Adipocyte (in vitro differentiated cells): ENCODE measurements at regions not wholly inside any gene's neighbourhood (a gene's known extent, or its start where the extent isn't known, plus 50 kb on each side); places are given as distances from the start of the nearest gene placed in this dataset.

Experiments used
- DNase-seq: peaks from one replicate; pipeline ENCODE4 v3.0.0-alpha.2; 2015; ENCODE audit warnings: low read depth
- H3K27me3 ChIP-seq: replicated peaks from 2 replicates; pipeline ENCODE4 v1.7.0; 2013; ENCODE audit warnings: mild to moderate bottlenecking, low read length, moderate library complexity; ENCODE audit not compliant: control insufficient read depth, insufficient read depth
- H3K36me3 ChIP-seq: 2 replicates; pipeline ENCODE4 v1.7.0; 2013; ENCODE audit warnings: low read length, mild to moderate bottlenecking, moderate library complexity; ENCODE audit not compliant: control insufficient read depth, insufficient read depth, severe bottlenecking
- H3K4me1 ChIP-seq: 2 replicates; pipeline ENCODE4 v1.7.0; 2013; ENCODE audit warnings: mild to moderate bottlenecking, low read length, moderate library complexity; ENCODE audit not compliant: control insufficient read depth, insufficient read depth
- H3K4me3 ChIP-seq: 2 replicates; pipeline ENCODE4 v1.7.0; 2013; ENCODE audit warnings: mild to moderate bottlenecking, low read length, moderate library complexity
- H3K9ac ChIP-seq: 2 replicates; pipeline ENCODE4 v1.7.0; 2013; ENCODE audit warnings: mild to moderate bottlenecking, low read length, moderate library complexity
- H3K9me3 ChIP-seq: 2 replicates; pipeline ENCODE4 v1.7.0; 2013; ENCODE audit warnings: mild to moderate bottlenecking, low read length, moderate library complexity; ENCODE audit not compliant: control insufficient read depth

GRCh38 chr22:27514601-27515523 is 286.7 kb downstream of the MN1 start:
- no peak overlapping the region for H3K4me3 ChIP-seq
- no peaks in the 10 kb centered on the region for H3K27me3 ChIP-seq
- H3K4me1 ChIP-seq = peaks cover 31% of the 10 kb centered on the region
- H3K9ac ChIP-seq = no peak overlapping the region
- DNase-seq = no peak
- no peaks in the 10 kb centered on the region for H3K9me3 ChIP-seq
- no peaks in the 10 kb centered on the region for H3K36me3 ChIP-seq

DNA sequence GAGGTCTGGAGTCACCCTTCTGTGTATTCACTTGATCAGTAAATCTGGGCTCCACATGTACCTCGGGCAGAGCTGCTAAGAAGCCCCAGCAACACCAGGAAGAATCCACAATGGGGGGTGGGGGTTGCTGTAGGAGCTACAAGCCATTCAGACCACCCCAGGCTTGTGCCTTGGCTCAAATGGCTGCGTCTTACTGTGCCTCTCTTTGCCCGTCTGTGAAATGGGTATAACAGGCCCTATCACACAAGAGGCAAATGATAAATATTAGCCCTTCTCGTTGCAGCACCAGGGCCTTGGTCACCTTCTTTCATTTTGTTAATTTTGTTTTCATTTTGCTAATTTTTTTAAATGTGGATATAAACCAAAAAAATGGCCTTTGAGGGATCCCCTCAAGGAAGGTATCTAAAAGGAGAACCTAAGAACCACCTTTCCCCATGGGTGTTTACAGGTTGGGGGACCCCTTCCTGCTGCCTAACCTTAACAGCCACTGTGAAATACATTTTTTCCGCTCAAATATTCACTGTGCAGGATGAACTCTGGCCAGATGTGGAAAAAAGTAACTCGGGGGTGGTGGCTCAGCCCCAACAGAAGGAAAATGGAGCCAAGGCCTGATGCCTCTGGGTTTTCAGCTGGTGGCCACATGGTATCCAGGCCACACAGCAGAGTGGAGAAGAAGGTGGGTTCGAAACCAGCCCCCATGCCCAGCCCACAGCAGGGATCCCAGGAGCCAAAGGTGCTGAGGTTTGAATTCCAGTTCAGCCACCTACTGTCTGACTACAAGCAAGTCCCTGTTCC is 284.0 kb downstream of the MN1 start:
- no peak overlapping the region for H3K9ac ChIP-seq
- H3K9me3 ChIP-seq = no peaks in the 10 kb centered on the region
- peaks cover 22% of the 10 kb centered on the region for H3K4me1 ChIP-seq
- no peaks in the 10 kb centered on the region for H3K36me3 ChIP-seq
- no peaks in the 10 kb centered on the region for H3K27me3 ChIP-seq
- H3K4me3 ChIP-seq = no peak overlapping the region
- no peak for DNase-seq

DNA sequence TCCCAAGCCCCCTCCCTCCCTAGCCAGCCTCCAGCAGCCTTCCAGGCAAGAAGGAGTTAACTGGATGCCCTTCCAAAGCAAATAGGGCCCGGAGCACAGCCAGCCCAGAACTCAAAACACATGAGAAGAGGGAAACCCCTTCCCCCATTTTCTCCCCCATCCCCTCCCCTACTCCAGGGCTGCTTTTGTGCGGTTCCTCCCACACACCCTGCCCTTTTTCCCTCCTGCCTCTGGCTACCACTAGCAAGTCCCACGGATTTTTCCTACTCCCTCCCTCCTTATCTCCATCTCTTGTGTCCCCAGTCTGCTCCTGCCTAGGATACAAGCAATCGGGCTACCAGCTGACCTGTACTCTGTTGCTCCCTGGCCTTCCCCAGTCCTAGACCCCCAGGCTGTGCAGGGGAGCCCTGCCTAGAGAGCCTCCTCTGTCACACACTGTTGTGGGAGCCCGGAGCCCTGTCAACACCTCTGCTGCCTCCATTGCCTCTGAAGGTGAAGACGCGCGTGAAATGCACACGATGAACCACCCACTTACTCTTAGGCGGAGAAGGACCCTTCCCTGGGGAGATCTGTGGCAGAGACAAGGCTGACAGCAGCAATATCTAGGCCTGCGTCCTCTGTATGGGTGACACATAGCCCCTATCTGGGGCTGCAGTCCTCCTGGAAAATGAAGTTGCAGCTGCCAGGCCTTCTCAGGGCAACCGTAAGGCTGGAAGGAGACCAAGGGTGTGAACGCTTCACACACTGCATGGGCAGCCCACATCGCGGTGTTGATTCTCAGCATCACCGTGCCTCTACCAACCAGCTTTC is 282.8 kb downstream of the MN1 start:
- no peak overlapping the region for H3K9ac ChIP-seq
- no peaks in the 10 kb centered on the region for H3K27me3 ChIP-seq
- H3K4me3 ChIP-seq = no peak overlapping the region
- no peaks in the 10 kb centered on the region for H3K9me3 ChIP-seq
- no peaks in the 10 kb centered on the region for H3K36me3 ChIP-seq
- peaks cover 18% of the 10 kb centered on the region for H3K4me1 ChIP-seq
- no peak for DNase-seq

- Histone ChIP-seq H3K36me3 (no peaks in the 10 kb centered on the region), H3K9me3 (no peaks in the 10 kb centered on the region), H3K27me3 (peaks cover 14% of the 10 kb centered on the region), H3K4me3 (no peak overlapping the region), H3K9ac (no peak overlapping the region), H3K4me1 (no peaks in the 10 kb centered on the region)
- no peak for DNase-seq
Measured at GRCh38 chr22:27523711-27524110, 277.8 kb downstream of the MN1 start.

DNA sequence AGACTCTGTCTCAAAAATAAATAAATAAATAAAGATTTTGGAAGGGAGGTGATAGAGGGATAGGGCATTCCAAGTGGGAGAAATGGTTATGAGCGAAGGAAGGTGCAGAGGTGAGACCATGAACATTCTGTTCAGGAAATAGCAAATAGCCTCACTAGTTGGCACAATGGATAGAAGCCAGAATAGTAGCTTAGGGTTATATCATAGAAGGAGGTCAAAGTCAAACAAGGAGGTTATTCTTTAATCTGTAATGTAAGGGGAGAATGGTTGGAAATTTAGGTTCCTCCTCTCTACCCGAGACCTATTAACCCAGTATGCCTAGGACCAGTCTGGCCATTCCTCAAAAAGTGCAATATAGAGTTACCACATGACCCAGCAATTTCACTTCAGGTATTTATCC is 275.8 kb downstream of the MN1 start:
- no peak overlapping the region for H3K4me3 ChIP-seq
- no peak for DNase-seq
- H3K36me3 ChIP-seq = no peaks in the 10 kb centered on the region
- peaks cover 14% of the 10 kb centered on the region for H3K27me3 ChIP-seq
- no peaks in the 10 kb centered on the region for H3K4me1 ChIP-seq
- H3K9me3 ChIP-seq = peaks cover 5% of the 10 kb centered on the region
- H3K9ac ChIP-seq = no peak overlapping the region

- DNase-seq = no peak
- Histone ChIP-seq H3K36me3 (no peaks in the 10 kb centered on the region), H3K27me3 (peaks cover 14% of the 10 kb centered on the region), H3K4me1 (peaks cover 5% of the 10 kb centered on the region), H3K9ac (no peak overlapping the region), H3K4me3 (no peak overlapping the region), H3K9me3 (peaks cover 9% of the 10 kb centered on the region)
Measured at GRCh38 chr22:27526901-27527300, 274.7 kb downstream of the MN1 start.

- no peak overlapping the region for H3K4me3 ChIP-seq
- peaks cover 7% of the 10 kb centered on the region for H3K27me3 ChIP-seq
- H3K4me1 ChIP-seq = peaks cover 32% of the 10 kb centered on the region
- peak overlapping the region; percentile 3 for H3K9ac ChIP-seq
- peak; percentile 75 for DNase-seq
- H3K9me3 ChIP-seq = peaks cover 9% of the 10 kb centered on the region
- H3K36me3 ChIP-seq = no peaks in the 10 kb centered on the region
Measured at GRCh38 chr22:27531782-27532530, 269.6 kb downstream of the MN1 start.

DNA sequence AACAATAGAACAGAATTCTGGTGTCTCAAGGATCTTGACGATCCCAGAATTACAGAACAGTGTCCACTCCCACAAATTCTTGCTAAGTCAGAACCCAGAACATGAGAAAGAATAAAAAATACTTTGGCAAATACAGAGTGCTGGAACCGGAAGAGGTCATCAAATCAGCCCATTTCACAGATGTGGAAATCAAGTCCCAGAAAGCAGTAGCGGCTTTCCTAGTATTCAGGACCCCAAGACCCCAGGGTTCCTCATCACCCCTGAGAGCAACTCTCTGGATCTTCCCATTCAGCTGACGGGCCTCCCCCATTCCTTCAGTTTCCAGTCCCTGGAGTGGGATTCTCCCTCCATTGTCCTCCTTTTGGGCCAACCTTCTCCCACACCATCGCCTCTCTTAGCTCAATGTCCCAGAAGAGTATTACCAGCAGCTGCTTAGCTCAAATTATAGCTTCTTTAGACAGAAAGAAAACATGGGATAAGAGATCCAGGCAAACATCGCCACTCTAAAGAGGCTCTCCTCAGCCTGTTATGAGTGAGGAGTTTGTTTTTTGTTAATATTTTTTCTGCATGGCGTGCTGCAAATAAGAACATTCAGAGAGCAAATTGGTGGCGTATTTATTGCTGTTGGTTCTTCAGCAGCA is 268.3 kb downstream of the MN1 start:
- Histone ChIP-seq H3K9ac (no peak overlapping the region), H3K9me3 (peaks cover 9% of the 10 kb centered on the region), H3K27me3 (no peaks in the 10 kb centered on the region), H3K4me3 (no peak overlapping the region), H3K36me3 (no peaks in the 10 kb centered on the region), H3K4me1 (peaks cover 45% of the 10 kb centered on the region)
- no peak for DNase-seq

- Histone ChIP-seq H3K27me3 (no peaks in the 10 kb centered on the region), H3K4me1 (peaks cover 47% of the 10 kb centered on the region), H3K4me3 (no peak overlapping the region), H3K9ac (no peak overlapping the region), H3K36me3 (no peaks in the 10 kb centered on the region), H3K9me3 (peaks cover 9% of the 10 kb centered on the region)
- DNase-seq = peak; percentile 48
Measured at GRCh38 chr22:27534720-27535125, 266.8 kb downstream of the MN1 start.

DNA sequence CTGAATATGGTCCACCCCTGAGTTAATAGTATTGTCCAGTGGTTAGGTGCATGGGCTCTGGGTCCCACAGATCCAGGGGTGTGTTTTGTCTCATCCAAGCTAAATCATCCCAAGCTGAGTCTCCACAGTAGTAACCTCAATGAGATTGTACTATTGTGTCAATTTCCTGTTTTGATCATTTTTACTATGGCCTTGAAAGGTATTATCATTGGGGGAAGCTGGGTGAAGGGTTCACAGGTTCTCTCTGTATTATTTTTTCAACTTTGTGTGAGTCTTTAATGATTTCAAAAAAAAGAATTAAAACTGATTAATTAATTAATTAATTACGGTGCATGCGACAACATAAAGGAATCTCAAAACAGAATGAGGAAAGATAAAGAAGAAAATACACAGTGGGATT is 266.1 kb downstream of the MN1 start:
- peaks cover 47% of the 10 kb centered on the region for H3K4me1 ChIP-seq
- H3K4me3 ChIP-seq = no peak overlapping the region
- H3K27me3 ChIP-seq = no peaks in the 10 kb centered on the region
- no peaks in the 10 kb centered on the region for H3K36me3 ChIP-seq
- no peak for DNase-seq
- H3K9ac ChIP-seq = no peak overlapping the region
- peaks cover 6% of the 10 kb centered on the region for H3K9me3 ChIP-seq
